ENCODE measurements at regions not wholly inside any gene's neighbourhood (a gene's known extent, or its start where the extent isn't known, plus 50 kb on each side); places are given as distances from the start of the nearest gene placed in this dataset.

DNA sequence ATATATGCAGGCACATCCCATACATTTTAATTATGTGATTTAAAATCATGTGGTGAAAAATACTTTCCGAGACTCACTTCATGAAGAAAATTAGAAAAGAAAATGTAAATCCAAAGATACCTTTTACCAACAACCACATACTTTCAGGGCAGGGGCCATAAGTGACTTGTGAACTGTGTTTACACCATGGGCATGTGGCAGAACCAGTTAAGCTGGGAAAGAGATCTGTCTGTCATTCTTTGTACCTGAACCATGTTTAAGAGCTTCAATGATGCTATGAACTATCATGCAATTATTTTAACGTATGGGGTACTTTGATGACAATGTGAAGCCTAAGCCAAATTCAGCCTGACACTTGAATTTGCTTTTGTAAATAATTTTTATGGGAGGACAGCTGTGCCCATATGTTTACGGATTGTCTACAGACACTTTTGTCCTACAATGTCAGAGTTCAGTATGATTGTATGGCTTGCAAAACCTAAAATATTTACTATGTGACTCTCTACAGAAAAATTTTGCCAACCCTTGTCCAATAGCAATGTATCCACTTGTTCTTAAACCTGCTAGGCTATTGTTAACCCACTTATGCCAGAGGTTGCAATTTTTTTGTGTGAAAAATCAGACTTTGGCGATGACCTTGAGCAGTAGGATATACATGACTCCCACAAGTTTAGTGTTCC is 654.6 kb downstream of the TNS3 start:
- in situ Hi-C loops (cut with MboI) (no loop called here), intact Hi-C loops (cut with micrococcal nuclease; ENCODE audit: unreplicated experiment) (no loop called here)
- no peaks in the 10 kb centered on the region for H4K20me1 ChIP-seq (ENCODE audit: control insufficient read depth, insufficient read depth)
- FAIRE-seq (no peak), ATAC-seq (no peak), DNase-seq (ENCODE audit: low read depth, low spot score) (no peak)
- no peaks in the 10 kb centered on the region for H3K36me3 ChIP-seq (ENCODE audit: control insufficient read depth in 2 of 2, insufficient read depth in 2 of 2, low read length in 1 of 2)
- no peak overlapping the region for H3K27ac ChIP-seq (ENCODE audit: control insufficient read depth, insufficient read depth)
- 65% methylated on average over 4 of the region's 4 CpGs for WGBS (ENCODE audit: insufficient coverage, insufficient replicate concordance, low lambda C conversion rate, missing lambda C conversion rate)
- ChIA-PET CTCF (no interaction called here), RAD21 (ENCODE audit: unreplicated experiment) (no interaction called here), SMC1A (ENCODE audit: uncharacterized antibody, unreplicated experiment) (interaction anchor here (1.2 to 1.8 kb wide), 3 partner anchors 8 to 148 kb away, joined by 3 to 7 read pairs (median 7); no protein-coding TSS in a partner anchor), POLR2A (no interaction called here)
- H3K4me1 ChIP-seq (ENCODE audit: control insufficient read depth, insufficient read depth, low read length), result no peaks in the 10 kb centered on the region
- no peaks in the 10 kb centered on the region for H3K9me3 ChIP-seq (replicated peaks; ENCODE audit: control insufficient read depth, insufficient read depth, low read length)
- H2AFZ ChIP-seq (ENCODE audit: control insufficient read depth, low read depth, low read length), result no peak overlapping the region
- BruUV-seq (replicated peaks), result no TSS peak
- H3K4me3 ChIP-seq, result no peak overlapping the region
- no peak overlapping the region for H3K4me2 ChIP-seq (ENCODE audit: control insufficient read depth, insufficient read depth)
- no peak for TF ChIP-seq BMI1 (IDR thresholded peaks at IDR 0.05; ENCODE audit: borderline replicate concordance)
- TF ChIP-seq ZNF687 (IDR thresholded peaks at IDR 0.05), result no peak
- no peak for TF ChIP-seq KLF5 (IDR thresholded peaks at IDR 0.05; ENCODE audit: partially characterized antibody)
- no peak for TF ChIP-seq CHD2 (IDR thresholded peaks at IDR 0.05; ENCODE audit: borderline replicate concordance, low read depth, low read length)
- no peak for TF ChIP-seq NR2F1 (conservative IDR thresholded peaks at IDR 0.05)
- no peak for TF ChIP-seq SUZ12 (IDR thresholded peaks at IDR 0.05; ENCODE audit: unreplicated experiment)
- TF ChIP-seq IKZF2 (IDR thresholded peaks at IDR 0.05), result no peak
- no peaks in the 10 kb centered on the region for H3K27me3 ChIP-seq (replicated peaks in 1 of 2; ENCODE audit: control insufficient read depth in 2 of 2, insufficient read depth in 2 of 2, low read length in 1 of 2)
- no peak overlapping the region for H3K9ac ChIP-seq (ENCODE audit: control insufficient read depth, insufficient read depth, low read length)
- H3K79me2 ChIP-seq (ENCODE audit: control insufficient read depth, insufficient read depth, low read length), result no peaks in the 10 kb centered on the region
